ENCODE measurements at regions not wholly inside any gene's neighbourhood (a gene's known extent, or its start where the extent isn't known, plus 50 kb on each side); places are given as distances from the start of the nearest gene placed in this dataset.
A peak's percentile ranks its signal among the peaks of the same experiment; 100 is the strongest.
"Not testable (repeated sequence)": the region's sequence is repeated elsewhere in the genome, so short reads cannot be mapped to it uniquely, and the experiment has no call there.

GRCh38 chr12:66760122-66760521 is 81.2 kb upstream of the GRIP1 start:
- not testable (repeated sequence) for TF ChIP-seq ZBTB26 (tag by site-specific recombination; optimal IDR thresholded peaks at IDR 0.05); SALL2 (tag by site-specific recombination; IDR thresholded peaks at IDR 0.05; ENCODE audit: borderline replicate concordance); ZNF664 (tag by site-specific recombination; IDR thresholded peaks at IDR 0.05); BCL6B (tag by site-specific recombination; IDR thresholded peaks at IDR 0.05); ZNF274 (IDR thresholded peaks at IDR 0.05; ENCODE audit: low read length); ZNF274 (tag by site-specific recombination; IDR thresholded peaks at IDR 0.05; ENCODE audit: borderline replicate concordance); CTCF (tag by site-specific recombination; IDR thresholded peaks at IDR 0.05); ZNF530 (tag by site-specific recombination; IDR thresholded peaks at IDR 0.05; ENCODE audit: low read depth); ZNF155 (tag by site-specific recombination; IDR thresholded peaks at IDR 0.05); ZBTB48 (tag by site-specific recombination; IDR thresholded peaks at IDR 0.05); ZBTB49 (tag by site-specific recombination; IDR thresholded peaks at IDR 0.05; ENCODE audit: low read depth)
- peak; percentile 92 for TF ChIP-seq ZNF707 (tag by site-specific recombination; IDR thresholded peaks at IDR 0.05)
